ENCODE measurements at regions not wholly inside any gene's neighbourhood (a gene's known extent, or its start where the extent isn't known, plus 50 kb on each side); places are given as distances from the start of the nearest gene placed in this dataset.

DNA sequence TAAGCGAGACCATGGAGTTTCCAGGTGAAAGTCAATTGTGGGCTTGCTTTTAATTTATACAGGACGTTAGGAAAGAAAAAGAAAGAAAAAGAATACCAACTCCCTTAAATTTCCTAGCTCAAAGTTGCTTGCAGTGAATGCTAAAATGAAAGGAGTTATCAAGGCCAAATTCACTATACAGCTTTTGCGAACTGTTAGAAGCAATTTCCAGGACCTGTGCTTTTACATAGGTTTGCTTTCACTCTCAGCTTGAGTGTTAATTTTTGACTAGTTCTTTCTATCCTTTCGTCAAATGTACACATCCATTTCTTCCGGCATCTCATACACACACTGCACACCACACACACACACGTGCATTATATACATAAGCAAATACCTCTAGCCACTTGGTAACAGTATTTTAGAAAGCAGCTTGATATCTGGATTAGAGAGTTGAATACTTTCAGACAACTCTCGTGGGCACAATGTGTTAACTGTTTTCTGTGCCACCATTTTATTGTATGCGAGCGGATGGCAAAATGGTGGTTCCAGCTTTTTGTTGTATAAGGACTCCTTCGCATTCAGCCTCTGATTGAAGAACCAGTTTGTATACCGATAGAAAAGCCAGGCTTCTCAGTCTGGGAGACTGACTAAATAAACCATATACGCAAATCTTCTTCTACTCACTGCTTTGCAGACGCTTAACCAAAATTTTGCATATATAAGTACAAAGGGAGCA is 381.8 kb downstream of the MTX2 start:
- Mint-ChIP-seq H3K36me3 (ENCODE audit: low read depth) (no peaks in the 10 kb centered on the region), H3K9me3 (no peaks in the 10 kb centered on the region), H3K27me3 (ENCODE audit: low read depth) (peaks cover 50% of the 10 kb centered on the region), H3K4me3 (no peak overlapping the region), H3K27ac (no peak overlapping the region), H3K4me1 (ENCODE audit: low read depth) (peaks cover 5% of the 10 kb centered on the region)
- no peak for DNase-seq (ENCODE audit: low spot score)

- no peak overlapping the region for H3K4me3 Mint-ChIP-seq
- H3K27ac Mint-ChIP-seq = no peak overlapping the region
- DNase-seq (ENCODE audit: low spot score) = no peak
- no peaks in the 10 kb centered on the region for H3K9me3 Mint-ChIP-seq
- H3K36me3 Mint-ChIP-seq (ENCODE audit: low read depth) = no peaks in the 10 kb centered on the region
- H3K27me3 Mint-ChIP-seq (ENCODE audit: low read depth) = peaks cover 49% of the 10 kb centered on the region
- H3K4me1 Mint-ChIP-seq (ENCODE audit: low read depth) = peaks cover 5% of the 10 kb centered on the region
Observed at GRCh38 chr2:176652300-176653182, 383.3 kb downstream of the MTX2 start.

DNA sequence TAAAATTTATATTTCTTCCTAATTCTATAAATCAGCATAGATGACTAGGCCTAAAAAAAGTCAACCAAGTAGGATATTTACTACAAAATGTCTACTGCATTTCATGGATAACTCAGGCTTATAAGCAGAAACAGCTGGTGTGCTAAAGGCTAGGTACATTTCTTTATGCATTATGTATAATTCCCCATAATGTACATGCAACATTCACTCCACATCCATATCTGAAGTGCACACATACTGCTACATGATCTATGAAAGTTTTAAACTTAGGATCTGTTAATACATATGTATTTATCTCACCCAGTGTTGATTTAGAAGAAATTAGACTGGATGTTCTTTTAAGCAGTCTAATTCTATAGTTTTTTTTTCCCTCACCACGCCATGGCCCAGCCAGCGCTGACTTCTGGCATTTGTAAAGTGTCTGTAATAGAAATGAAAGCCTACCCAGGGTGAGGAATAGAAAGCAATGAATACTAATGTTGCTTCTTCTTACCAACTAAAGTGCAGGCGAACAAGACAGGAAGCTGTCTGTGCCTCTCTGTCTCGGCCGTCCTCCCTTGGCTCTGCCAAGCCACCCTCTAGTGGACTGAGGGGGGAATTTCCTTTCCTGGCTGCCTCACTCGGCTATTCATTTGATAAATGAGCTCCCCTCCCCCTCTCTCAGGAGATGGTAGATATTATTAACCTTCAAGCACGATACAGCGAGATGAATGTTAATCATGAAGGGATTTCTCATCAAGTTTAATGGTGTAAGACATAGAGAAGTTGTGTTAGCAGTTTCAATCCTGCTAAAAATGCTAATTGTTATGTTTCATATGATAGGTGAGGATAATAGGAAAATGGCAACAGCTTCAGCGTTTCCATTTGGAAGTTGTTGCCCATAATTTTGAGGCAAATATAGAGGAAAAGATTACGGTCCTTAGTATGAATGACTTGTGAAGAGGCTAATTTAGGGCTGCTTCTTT is 384.5 kb downstream of the MTX2 start:
- peaks cover 50% of the 10 kb centered on the region for H3K27me3 Mint-ChIP-seq (ENCODE audit: low read depth)
- no peaks in the 10 kb centered on the region for H3K36me3 Mint-ChIP-seq (ENCODE audit: low read depth)
- peak; percentile 11 for DNase-seq (ENCODE audit: low spot score)

DNA sequence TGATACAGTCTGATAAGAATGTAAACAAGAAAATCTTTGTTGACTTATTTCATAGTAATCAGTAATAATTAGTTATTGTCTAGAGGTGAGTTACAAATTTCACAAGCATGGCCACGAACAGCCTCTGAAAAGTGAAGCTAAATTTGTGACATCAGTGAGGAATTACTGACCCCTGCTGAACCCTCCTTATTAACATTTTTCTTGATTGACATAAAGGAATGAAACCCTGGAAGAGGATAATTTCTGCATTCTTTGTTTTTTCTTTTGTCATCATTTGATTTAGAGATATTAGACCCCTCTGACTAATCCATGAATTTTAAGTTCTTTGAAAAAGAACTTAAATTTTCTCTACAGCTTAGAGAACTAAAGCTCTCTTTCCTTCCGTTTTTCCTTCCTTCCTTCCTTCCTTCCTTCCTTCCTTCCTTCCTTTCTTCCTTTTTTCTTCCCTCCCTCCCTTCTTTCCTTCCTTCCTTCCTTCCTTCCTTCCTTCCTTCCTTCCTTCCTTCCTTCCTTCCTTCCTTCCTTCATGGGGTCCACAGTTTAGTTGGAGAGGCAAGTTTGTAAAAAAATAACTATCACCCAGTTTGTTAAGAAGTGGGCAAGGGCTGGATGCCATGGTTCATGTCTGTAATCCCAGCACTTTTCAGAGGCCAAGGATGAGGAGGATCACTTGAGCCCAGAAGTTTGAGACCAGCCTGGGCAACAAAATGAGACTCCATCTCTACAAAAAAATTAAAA is 387.0 kb downstream of the MTX2 start:
- Mint-ChIP-seq H3K4me1 (ENCODE audit: low read depth) (peaks cover 5% of the 10 kb centered on the region), H3K36me3 (ENCODE audit: low read depth) (no peaks in the 10 kb centered on the region), H3K4me3 (no peak overlapping the region), H3K9me3 (no peaks in the 10 kb centered on the region), H3K27ac (no peak overlapping the region), H3K27me3 (ENCODE audit: low read depth) (peaks cover 44% of the 10 kb centered on the region)
- DNase-seq (ENCODE audit: low spot score) = no peak

More for the DNA sequence above, 384.5 kb downstream of the MTX2 start:
- Mint-ChIP-seq H3K4me3 (no peak overlapping the region), H3K27ac (no peak overlapping the region), H3K9me3 (no peaks in the 10 kb centered on the region), H3K4me1 (ENCODE audit: low read depth) (peaks cover 5% of the 10 kb centered on the region)

- Mint-ChIP-seq H3K27ac (no peak overlapping the region), H3K9me3 (no peaks in the 10 kb centered on the region), H3K4me3 (no peak overlapping the region), H3K36me3 (ENCODE audit: low read depth) (no peaks in the 10 kb centered on the region), H3K27me3 (ENCODE audit: low read depth) (peaks cover 44% of the 10 kb centered on the region), H3K4me1 (ENCODE audit: low read depth) (peaks cover 5% of the 10 kb centered on the region)
- DNase-seq (ENCODE audit: low spot score) = no peak
Observed at GRCh38 chr2:176656776-176657140, 387.5 kb downstream of the MTX2 start.

DNA sequence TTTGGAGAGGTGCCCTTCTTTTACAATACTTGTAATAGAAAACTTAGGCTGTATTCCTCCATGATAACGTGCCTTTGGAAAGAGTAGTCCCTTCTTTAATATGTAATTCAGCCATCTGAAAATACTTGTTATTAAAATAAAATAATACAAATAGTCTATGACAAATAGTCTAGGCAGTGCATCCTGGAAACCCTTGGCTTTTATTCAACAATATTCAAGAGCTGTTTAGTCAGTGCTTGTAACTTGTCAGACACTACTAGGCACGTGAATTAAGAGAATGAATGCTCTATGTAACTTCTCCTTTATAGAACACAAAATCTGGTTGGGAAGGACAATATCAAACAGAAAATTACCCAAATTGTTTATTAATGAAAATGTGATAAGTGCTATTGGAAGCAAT is 388.2 kb downstream of the MTX2 start:
- no peak for DNase-seq (ENCODE audit: low spot score)
- H3K27me3 Mint-ChIP-seq (ENCODE audit: low read depth) = peaks cover 41% of the 10 kb centered on the region
- no peaks in the 10 kb centered on the region for H3K36me3 Mint-ChIP-seq (ENCODE audit: low read depth)
- no peak overlapping the region for H3K4me3 Mint-ChIP-seq
- H3K9me3 Mint-ChIP-seq = no peaks in the 10 kb centered on the region
- H3K27ac Mint-ChIP-seq = no peak overlapping the region
- H3K4me1 Mint-ChIP-seq (ENCODE audit: low read depth) = peaks cover 3% of the 10 kb centered on the region

GRCh38 chr2:176658708-176659107 is 389.5 kb downstream of the MTX2 start:
- Mint-ChIP-seq H3K4me3 (no peak overlapping the region), H3K27ac (no peak overlapping the region), H3K4me1 (ENCODE audit: low read depth) (no peaks in the 10 kb centered on the region), H3K27me3 (ENCODE audit: low read depth) (peaks cover 47% of the 10 kb centered on the region), H3K9me3 (no peaks in the 10 kb centered on the region), H3K36me3 (ENCODE audit: low read depth) (no peaks in the 10 kb centered on the region)
- DNase-seq (ENCODE audit: low spot score) = no peak

DNA sequence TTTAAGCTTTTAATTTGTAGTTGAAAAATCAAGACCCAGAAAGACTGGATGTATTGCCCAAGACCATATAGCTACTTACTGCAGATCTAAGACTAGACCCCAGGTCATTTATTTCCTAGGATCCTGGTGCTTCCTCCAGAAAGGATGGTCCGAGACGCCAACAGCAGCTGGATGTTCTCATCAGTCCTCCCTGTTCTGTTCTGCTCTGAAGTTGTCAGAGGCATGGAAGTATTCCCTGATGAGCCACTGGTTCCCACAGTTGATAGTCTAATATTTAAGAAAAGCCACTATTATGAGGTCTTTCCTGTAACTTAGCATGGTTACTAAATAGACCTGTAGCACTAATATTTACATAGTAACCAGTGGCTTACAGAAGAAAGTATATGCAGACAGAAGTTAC is 393.5 kb downstream of the MTX2 start:
- Mint-ChIP-seq H3K4me1 (ENCODE audit: low read depth) (no peaks in the 10 kb centered on the region), H3K27me3 (ENCODE audit: low read depth) (peaks cover 16% of the 10 kb centered on the region)

GRCh38 chr2:176664478-176664877 is 395.2 kb downstream of the MTX2 start:
- Mint-ChIP-seq H3K27ac (no peak overlapping the region), H3K27me3 (ENCODE audit: low read depth) (peaks cover 21% of the 10 kb centered on the region), H3K4me3 (no peak overlapping the region)

More for the DNA sequence above, 393.5 kb downstream of the MTX2 start:
- no peaks in the 10 kb centered on the region for H3K36me3 Mint-ChIP-seq (ENCODE audit: low read depth)
- DNase-seq (ENCODE audit: low spot score) = no peak
- no peaks in the 10 kb centered on the region for H3K9me3 Mint-ChIP-seq
- H3K27ac Mint-ChIP-seq = no peak overlapping the region
- H3K4me3 Mint-ChIP-seq = no peak overlapping the region

GRCh38 chr2:176665086-176665485 is 395.8 kb downstream of the MTX2 start:
- Mint-ChIP-seq H3K27me3 (ENCODE audit: low read depth) (peaks cover 21% of the 10 kb centered on the region), H3K4me3 (no peak overlapping the region), H3K4me1 (ENCODE audit: low read depth) (no peaks in the 10 kb centered on the region), H3K9me3 (no peaks in the 10 kb centered on the region), H3K27ac (no peak overlapping the region), H3K36me3 (ENCODE audit: low read depth) (no peaks in the 10 kb centered on the region)
- no peak for DNase-seq (ENCODE audit: low spot score)

More at GRCh38 chr2:176664478-176664877, 395.2 kb downstream of the MTX2 start:
- H3K36me3 Mint-ChIP-seq (ENCODE audit: low read depth) = no peaks in the 10 kb centered on the region
- no peak for DNase-seq (ENCODE audit: low spot score)
- no peaks in the 10 kb centered on the region for H3K9me3 Mint-ChIP-seq
- no peaks in the 10 kb centered on the region for H3K4me1 Mint-ChIP-seq (ENCODE audit: low read depth)

DNA sequence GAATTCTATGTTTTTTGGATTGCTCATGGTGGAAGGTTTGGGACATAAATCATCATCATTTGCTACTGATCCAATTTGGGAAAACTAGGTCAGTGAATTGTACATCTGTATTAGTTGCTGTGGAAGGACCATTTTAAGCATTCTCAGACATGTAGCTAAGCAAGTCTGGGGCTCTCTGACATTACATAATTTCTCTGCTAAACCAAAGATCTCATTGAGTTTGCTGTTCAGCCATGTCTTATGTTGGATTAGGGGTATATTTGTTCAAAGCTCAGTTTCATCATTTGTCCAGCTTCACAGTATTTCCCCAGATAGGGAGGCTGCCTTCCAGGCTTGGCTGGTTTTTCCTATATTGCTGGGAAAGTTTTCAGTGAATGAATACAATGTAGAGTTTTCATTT is 399.7 kb downstream of the MTX2 start:
- Mint-ChIP-seq H3K4me3 (no peak overlapping the region), H3K27ac (no peak overlapping the region), H3K9me3 (no peaks in the 10 kb centered on the region), H3K36me3 (ENCODE audit: low read depth) (no peaks in the 10 kb centered on the region), H3K4me1 (ENCODE audit: low read depth) (no peaks in the 10 kb centered on the region), H3K27me3 (ENCODE audit: low read depth) (peaks cover 17% of the 10 kb centered on the region)
- DNase-seq (ENCODE audit: low spot score) = no peak

GRCh38 chr2:176669398-176670174 is 400.3 kb downstream of the MTX2 start:
- Mint-ChIP-seq H3K9me3 (no peaks in the 10 kb centered on the region), H3K27ac (no peak overlapping the region), H3K27me3 (ENCODE audit: low read depth) (peaks cover 17% of the 10 kb centered on the region), H3K4me1 (ENCODE audit: low read depth) (no peaks in the 10 kb centered on the region), H3K4me3 (no peak overlapping the region), H3K36me3 (ENCODE audit: low read depth) (no peaks in the 10 kb centered on the region)
- DNase-seq (ENCODE audit: low spot score) = no peak

All from T-helper 2 cell treated with Interferon-gamma antibody and Interleukin-4, amounts not matched to agents 5 μg/mL and 100 μg/mL, for 36 hours (primary cell).